BJ (cell line): ENCODE measurements at regions not wholly inside any gene's neighbourhood (a gene's known extent, or its start where the extent isn't known, plus 50 kb on each side); places are given as distances from the start of the nearest gene placed in this dataset.

Experiments
- CTCF ChIA-PET: fragments of 350-600 bp; formaldehyde crosslinking; extraction: SDS; loops from one replicate; lab custom pipeline; 2021; ENCODE audit warnings: antibody characterized with exemption, inconsistent platforms; lab: Yijun Ruan, JAX
- POLR2A ChIA-PET: fragments of 300-600 bp; sonication (Branson Sonifier 250); formaldehyde crosslinking; extraction: SDS; loops from one replicate; lab custom pipeline; 2021; ENCODE audit warnings: antibody characterized with exemption; lab: Charles Lee
- DNase-seq: peaks from one replicate; pipeline ENCODE4 v3.0.0-alpha.2; 2011; ENCODE audit warnings: low read depth
- H3K27me3 ChIP-seq: 2 replicates; pipeline ENCODE4 v1.6.0; 2011; ENCODE audit warnings: low read length; ENCODE audit not compliant: control insufficient read depth, insufficient read depth
- H3K36me3 ChIP-seq: 2 replicates; pipeline ENCODE4 v1.5.1; 2011; ENCODE audit warnings: low read length; ENCODE audit not compliant: control insufficient read depth, insufficient read depth
- H3K4me3 ChIP-seq: 2 replicates; pipeline ENCODE4 v1.5.1; 2011; ENCODE audit warnings: low read depth, mild to moderate bottlenecking, control low read depth, low read length
- TF ChIP-seq, protein P1 (sequence below): IDR thresholded peaks from 2 replicates; pipeline ENCODE4 v1.5.1; 2011; ENCODE audit warnings: low read depth, mild to moderate bottlenecking, control low read depth, inconsistent platforms, low read length, moderate library complexity; ENCODE audit not compliant: insufficient read depth

GRCh38 chr1:110736900-110737605, 62.3 kb upstream of the KCNA3 start:
- POLR2A ChIA-PET = no interaction called here
- DNase-seq = no peak
- TF ChIP-seq, protein P1, sequence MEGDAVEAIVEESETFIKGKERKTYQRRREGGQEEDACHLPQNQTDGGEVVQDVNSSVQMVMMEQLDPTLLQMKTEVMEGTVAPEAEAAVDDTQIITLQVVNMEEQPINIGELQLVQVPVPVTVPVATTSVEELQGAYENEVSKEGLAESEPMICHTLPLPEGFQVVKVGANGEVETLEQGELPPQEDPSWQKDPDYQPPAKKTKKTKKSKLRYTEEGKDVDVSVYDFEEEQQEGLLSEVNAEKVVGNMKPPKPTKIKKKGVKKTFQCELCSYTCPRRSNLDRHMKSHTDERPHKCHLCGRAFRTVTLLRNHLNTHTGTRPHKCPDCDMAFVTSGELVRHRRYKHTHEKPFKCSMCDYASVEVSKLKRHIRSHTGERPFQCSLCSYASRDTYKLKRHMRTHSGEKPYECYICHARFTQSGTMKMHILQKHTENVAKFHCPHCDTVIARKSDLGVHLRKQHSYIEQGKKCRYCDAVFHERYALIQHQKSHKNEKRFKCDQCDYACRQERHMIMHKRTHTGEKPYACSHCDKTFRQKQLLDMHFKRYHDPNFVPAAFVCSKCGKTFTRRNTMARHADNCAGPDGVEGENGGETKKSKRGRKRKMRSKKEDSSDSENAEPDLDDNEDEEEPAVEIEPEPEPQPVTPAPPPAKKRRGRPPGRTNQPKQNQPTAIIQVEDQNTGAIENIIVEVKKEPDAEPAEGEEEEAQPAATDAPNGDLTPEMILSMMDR = no peak
- Histone ChIP-seq H3K4me3 (no peak overlapping the region), H3K27me3 (no peaks in the 10 kb centered on the region), H3K36me3 (no peaks in the 10 kb centered on the region)
- CTCF ChIA-PET = no interaction called here

DNA sequence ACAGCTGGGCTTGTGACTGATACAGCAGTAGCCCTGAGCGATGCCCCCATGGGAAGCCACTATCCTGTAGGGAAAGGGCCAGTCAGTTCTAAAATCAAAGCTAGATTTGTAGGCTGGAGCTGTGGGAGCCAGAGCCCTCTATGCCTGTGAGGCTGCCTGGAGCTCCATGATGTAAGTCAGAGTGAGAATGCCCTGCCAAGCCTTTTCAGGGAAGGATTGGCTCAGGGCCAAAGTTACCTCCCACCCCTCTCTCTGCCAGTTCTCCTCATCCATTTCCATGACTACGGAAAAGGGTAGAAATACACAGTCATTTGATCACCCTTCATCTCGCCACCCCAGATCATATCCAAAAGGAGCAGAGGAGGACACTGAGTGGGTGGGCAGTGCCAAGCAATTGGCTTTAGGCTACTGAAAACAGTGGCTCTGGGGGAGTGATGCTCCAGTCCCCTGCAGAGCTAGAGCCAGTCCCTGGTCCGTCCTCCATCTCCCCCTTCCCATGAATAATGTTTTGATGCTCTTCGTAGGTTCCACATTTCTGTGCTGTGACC, 59.5 kb upstream of the KCNA3 start:
- Histone ChIP-seq H3K36me3 (no peaks in the 10 kb centered on the region), H3K4me3 (no peak overlapping the region), H3K27me3 (no peaks in the 10 kb centered on the region)
- DNase-seq = no peak
- TF ChIP-seq, protein P1 = no peak
- POLR2A ChIA-PET = no interaction called here
- CTCF ChIA-PET = no interaction called here

DNA sequence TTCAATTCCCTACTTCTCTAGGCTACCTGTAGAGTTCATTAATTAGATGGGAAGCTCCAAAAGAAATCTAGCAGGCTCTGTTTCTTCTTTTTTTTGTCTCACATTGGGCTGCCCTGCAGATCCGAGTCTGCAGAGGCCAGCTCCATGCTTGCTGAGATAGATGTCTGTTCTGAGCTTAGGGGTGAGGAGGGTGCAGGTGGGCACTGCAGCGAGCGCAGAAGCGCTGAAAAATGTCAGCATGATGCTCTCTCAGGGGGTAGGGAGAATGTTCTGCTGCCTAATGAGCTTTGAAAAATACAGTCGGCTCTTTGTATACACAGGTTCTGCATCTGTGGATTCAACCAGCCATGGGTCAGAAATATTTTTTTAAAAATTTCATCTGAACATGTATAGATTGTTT, 56.8 kb upstream of the KCNA3 start:
- Histone ChIP-seq H3K4me3 (no peak overlapping the region), H3K36me3 (no peaks in the 10 kb centered on the region), H3K27me3 (no peaks in the 10 kb centered on the region)
- no peak for DNase-seq
- ChIA-PET CTCF (interaction anchor here (1.4 kb wide), 1 partner anchor 34 kb away, joined by 3 read pairs; no protein-coding TSS in a partner anchor), POLR2A (no interaction called here)
- TF ChIP-seq, protein P1 = no peak

DNA sequence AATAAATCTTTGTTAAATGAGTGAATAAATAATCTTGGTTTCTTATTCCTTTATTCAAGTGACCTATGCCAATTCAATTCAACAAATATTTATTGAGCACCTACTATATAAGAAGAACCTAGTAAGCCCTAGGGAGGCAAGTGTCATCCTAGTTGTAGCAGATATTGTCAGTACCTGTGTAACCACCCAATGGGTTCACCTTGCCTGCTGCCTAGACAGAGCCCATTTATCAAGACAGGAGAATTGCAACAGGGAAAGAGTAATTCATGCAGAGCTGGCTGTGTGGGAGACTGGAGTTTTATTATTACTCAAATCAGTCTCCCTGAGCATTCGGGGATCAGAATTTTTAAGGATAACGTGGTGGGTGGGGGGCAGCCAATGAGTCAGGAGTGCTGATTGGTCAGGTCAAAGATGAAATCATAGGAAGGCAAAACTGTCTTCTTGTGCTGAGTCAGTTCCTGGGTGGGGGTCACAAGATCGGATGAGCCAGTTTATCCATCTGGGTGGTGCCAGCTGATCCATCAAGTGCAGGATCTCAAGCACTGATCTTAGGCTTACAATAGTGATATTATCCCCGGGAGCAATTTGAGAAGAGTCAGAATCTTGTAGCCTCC, 53.8 kb upstream of the KCNA3 start:
- TF ChIP-seq, protein P1 = no peak
- Histone ChIP-seq H3K27me3 (no peaks in the 10 kb centered on the region), H3K36me3 (no peaks in the 10 kb centered on the region), H3K4me3 (no peak overlapping the region)
- POLR2A ChIA-PET = no interaction called here
- no peak for DNase-seq
- CTCF ChIA-PET = no interaction called here

DNA sequence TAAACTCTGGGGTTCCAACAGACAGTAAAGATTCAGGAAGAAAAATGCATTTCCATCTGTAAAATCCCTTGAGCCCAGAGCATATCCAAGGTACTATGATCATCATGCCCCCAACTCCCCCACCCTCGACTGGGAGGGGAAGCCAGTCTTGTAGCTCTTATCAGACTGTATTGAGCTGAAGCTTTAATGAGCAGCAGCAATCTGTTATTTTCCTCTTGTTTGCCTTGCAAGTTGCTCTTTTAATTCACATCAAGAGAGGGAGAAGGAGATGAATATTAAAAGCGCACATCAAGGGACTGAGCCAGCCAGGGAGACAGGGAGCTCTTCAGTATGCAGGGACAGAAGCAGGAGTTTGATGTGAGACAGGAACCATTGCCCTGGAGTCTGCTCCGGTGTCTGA, 52.5 kb upstream of the KCNA3 start:
- no peak for DNase-seq
- ChIA-PET POLR2A (no interaction called here), CTCF (no interaction called here)
- no peaks in the 10 kb centered on the region for H3K36me3 ChIP-seq
- no peak overlapping the region for H3K4me3 ChIP-seq
- no peaks in the 10 kb centered on the region; the same call in 1 of the 2 replicates for H3K27me3 ChIP-seq
- TF ChIP-seq, protein P1 = no peak
